ENCODE measurements at regions not wholly inside any gene's neighbourhood (a gene's known extent, or its start where the extent isn't known, plus 50 kb on each side); places are given as distances from the start of the nearest gene placed in this dataset.
"Not testable (repeated sequence)": the region's sequence is repeated elsewhere in the genome, so short reads cannot be mapped to it uniquely, and the experiment has no call there.

DNA sequence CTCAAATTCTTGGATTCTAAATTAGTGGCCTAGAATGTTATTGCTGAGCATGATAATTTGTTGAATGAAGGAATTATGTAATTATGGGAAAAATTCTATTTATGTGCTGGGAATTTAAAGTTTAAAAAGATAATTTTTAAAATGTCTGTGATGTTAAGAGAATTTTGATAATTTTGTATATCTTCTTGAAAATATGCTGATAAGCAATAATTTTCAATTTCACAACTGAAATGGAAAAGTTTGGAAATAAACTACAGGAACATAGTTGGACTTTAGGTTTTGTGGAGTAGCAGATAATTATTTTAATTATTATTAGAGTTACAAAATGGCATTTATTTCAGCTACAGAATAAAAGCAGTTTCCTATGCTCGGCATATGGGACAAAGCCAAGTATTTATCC, 268.5 kb upstream of the TPK1 start:
- no peak for DNase-seq (ENCODE audit: low read depth in 2 of 2)

DNA sequence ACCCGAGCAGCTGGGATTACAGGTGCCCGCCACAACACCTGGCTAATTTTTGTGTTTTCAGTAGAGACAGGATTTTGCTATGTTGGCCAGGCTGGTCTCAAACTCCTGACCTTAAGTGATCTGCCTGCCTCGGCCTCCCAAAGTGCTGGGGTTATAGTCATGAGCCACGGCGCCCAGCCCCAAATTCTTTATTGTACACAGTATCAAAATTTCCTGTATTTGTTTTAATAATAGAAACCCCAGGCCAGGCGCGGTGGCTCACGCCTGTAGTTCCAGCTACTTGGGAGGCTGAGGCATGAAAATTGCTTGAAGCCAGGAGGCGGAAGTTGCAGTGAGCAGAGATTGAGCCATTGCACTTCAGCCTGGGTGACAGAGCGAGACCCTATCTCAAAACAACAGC, 266.3 kb upstream of the TPK1 start:
- DNase-seq (ENCODE audit: low read depth in 2 of 2) = not testable (repeated sequence)

DNA sequence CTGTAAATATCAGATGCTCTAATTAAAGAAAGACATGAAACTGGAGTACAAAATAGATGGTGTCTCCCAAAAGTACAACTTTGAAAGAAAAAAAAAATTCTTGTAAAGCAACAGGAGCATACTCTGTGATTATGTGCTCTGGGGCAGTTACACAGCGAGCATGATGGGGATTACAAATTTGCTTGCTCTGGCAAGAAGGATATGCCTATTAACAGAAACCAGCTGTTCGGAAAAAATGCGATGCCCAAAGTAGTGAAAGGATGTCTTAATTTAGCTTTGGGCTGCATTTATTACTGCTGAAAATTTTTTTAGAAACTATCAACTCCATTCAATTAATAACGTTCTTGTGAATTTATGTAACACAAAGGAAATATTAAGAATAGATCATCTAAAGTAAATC, 256.9 kb upstream of the TPK1 start:
- no peak for DNase-seq (ENCODE audit: low read depth in 2 of 2)

DNA sequence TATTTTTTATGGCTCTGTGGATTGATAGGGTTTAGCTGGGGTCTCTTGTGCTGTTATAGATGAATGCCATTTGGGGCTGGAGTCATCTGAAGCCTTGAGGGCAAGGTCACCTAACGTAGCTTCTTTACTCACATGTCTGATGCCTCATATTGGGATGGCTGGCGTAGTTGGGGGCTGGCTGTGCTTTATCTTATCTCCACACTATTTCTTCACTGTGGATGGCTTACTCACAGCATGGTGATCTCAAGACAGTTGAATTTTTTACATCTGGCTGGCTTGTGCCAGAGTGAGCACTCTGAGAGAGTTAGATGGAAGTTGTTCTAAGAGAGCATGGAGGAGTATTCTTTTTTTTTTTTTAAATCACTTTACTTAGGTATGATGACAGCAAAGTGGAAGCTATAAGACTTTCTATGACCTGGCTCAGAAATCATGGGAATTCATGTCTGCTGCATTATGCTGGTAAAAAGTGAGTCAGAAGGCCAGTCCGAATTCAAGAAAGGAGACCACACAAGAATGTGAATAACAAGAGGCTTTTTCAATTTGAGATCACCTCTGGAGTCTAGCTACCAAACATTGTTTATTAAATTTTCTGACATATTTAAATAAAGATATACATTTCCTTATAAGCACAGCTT, 252.4 kb upstream of the TPK1 start:
- no peak for DNase-seq (ENCODE audit: low read depth in 2 of 2)

DNA sequence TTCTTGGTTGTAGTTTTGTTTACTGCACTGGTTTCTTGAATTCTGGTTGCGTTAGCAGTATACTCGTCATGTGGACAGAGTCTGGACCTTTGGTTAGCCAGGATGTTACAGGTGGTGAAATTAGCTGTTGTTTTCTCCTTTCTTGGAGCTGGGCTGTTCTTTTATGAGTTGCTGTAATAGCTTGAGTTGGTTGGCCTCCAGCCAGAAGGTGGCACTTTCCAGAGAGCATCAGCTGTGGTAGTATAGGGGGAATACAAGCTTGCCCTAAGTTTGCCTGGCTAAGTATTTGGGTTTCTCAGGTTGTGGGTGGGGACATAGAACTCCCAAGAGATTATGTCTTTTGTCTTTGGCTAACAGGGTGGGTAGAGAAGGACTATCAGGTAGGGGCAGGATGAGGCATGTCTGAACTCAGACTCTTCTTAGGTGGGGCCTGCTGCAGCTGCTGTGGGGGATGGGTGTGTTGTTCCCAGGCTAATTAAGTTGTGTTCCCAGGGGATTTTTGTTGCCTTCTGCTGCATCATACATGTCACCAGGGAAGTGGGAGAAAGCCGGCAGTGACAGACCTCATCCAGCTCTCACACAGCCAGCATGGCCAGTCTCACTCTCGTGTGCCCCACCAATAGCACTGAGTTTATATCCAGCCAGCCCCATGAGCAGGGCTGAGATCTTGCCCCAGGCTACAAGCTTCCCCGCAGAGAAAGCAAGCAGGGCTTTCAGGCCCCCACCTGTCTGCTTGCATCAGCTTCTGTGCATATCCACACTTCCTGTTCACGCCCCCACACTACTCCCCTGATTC, 246.7 kb upstream of the TPK1 start:
- no peak for DNase-seq (ENCODE audit: low read depth in 2 of 2)

DNA sequence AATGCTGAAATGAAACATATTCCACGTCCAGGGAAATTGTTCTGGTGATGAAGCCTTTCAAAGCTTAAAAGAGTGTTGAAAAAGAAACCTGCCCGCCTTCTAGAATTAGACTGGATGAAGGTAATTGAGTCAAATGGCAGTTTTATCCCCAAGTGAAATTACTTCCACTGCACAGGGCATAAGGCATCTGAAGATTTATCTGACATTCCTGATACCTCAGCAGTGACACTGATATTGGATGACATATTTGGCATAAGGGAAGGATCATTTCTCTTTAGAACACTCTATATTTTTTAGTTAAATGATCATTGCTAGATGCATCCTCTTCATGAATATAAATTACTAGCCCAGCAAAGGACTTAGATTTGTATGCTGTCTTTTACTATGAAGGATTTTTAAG, 229.6 kb upstream of the TPK1 start:
- DNase-seq (ENCODE audit: low read depth in 2 of 2) = no peak

DNA sequence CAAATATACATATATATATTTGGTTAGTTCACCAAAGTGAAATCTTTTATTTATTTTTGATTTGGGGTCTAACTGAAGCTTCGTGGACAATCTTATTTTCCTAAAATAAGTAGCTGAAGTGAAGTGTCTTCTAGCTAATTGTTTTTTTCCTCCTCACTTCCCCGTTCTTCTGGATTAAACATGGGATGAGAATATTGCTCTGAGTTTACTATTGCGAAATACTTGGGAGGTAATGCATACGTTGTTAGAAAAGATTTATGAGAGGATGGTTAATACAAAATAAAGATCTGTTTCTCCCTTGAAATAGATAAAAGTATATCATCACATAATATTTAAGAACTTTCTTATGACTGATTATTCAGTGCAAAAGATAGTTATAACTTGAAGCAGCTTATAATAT, 228.3 kb upstream of the TPK1 start:
- DNase-seq (ENCODE audit: low read depth in 2 of 2) = no peak

DNA sequence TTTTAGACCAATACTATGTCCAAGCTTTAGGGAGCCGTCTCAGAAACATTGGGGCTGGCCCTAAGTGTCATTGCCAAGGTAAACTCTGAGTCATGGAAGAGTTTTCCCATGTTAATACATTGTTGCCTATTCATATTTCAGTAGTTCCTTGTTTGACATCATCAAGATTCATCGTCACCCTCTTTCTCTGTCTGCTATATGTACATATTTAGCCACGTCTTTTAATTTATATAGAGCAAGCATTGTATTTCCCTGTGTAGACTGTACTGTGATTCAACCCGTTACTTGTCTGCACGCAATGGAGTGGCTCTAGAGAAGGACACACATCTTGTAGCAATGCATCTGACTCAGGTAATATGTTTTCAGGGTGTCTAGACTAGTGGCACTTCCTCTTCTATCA, 217.9 kb upstream of the TPK1 start:
- DNase-seq (ENCODE audit: low read depth in 2 of 2) = no peak

DNA sequence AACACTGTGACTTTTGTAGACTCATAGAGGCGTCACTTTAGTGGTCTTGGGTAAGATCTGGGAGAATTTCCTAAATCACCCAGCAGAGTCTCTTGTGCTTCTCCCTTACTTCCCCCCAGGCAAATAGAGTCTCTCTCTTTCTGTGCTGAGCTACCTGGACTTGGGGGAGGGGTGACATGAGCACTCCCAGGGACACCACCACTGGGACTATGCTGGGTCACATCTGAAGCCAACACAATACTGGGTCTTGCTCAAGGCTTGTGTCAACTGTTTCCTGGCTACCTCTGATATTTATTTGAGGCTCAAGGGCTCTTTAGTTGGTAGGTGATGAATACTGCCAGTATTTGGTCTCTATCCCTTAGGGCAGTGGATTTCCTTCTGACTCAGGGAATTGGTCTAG, 214.6 kb upstream of the TPK1 start:
- DNase-seq (ENCODE audit: low read depth in 2 of 2) = no peak

DNA sequence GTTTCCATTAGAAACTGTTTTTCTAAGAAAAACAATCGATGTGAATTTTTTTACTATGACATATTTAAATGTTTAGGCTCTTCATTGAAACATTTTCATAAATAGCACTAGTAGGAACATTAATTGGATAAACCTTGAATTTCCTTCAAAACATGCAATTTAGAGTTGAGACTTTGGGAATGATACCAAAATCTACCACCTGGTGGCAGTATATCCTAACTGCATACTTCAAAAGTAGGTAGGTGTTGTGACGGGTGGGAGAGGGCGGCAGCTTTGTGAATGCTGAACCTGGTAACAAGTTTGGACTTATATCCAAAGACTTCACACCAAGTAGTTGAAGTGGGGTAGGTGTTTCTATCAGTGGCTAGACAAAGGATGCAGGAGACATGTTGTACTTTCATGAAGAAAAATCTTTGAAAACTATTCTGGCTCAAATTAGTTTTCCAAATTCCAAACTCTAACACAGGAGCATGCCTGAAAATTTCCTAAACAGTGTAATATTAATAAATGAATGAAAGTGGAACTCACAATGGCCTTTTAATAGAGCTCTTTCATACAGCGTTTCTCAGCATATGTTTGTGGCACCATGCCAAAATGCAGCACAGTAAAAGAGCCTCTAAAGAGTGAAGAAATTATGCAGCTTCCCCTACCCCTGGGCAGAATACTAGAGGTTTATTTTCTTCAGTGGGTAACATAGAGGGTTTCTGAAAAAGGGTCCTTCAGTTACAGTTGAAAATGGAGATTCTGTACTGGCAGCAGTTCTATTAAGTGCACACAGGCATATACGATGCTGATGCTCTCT, 201.0 kb upstream of the TPK1 start:
- DNase-seq (ENCODE audit: low read depth in 2 of 2) = peak; percentile 3 to 19

DNA sequence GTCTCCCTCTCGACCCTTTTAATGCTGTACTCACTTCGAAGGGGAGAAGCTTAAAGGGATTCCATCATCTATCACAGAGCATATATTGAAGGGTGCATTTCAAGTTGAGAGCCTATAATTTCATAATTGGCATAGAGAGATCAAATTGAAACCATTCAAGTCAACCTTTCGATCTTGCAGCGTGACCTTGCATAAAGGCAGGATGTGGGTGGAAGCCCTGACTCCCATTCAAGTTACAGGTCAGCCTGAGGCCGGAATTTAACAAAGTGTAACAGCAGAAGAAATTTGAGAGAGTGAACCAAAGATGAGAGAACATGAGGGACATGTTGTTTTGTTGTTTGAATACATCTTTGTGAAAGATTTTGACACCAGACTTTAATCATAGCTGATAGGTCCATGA, 195.3 kb upstream of the TPK1 start:
- DNase-seq (ENCODE audit: low read depth in 2 of 2) = no peak

DNA sequence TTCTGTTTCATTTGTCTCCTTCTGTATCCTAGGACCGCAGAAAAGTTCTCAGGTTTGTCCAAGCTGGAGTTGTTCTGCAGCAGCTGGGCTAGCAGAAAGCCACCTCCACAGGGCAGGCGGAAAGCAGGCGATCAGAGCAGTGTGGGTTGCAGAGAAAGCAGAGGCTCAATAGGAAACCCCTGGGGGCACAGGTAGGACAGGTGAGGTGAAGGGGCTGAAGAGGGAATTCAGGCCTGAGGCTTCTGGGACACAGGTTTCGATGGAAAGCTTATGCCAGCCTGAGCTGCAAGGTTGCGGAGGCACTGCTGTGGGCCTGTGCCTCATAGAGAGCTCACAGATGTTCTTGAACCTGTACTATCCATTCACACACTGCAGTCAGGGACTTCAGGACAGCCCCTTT, 194.9 kb upstream of the TPK1 start:
- DNase-seq (ENCODE audit: low read depth in 2 of 2) = no peak

DNA sequence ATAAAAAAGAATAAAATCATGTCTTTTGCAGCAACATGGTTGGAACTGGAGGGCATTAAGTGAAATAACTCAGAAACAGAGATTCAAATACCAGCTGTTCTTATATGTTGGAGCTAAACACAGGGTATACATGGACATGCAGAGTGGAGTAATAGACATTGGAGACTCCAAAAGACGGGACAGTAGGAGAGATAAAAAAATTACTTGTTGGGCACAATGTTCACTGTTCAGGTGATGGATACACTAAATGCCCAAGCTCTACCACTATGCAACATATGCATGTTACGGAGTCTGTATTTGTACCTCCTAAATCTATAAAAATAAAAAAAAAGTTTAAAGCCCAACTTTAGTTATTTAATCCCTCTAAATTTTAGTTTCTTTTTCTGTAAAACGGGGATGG, 184.6 kb upstream of the TPK1 start:
- DNase-seq (ENCODE audit: low read depth in 2 of 2) = no peak

DNA sequence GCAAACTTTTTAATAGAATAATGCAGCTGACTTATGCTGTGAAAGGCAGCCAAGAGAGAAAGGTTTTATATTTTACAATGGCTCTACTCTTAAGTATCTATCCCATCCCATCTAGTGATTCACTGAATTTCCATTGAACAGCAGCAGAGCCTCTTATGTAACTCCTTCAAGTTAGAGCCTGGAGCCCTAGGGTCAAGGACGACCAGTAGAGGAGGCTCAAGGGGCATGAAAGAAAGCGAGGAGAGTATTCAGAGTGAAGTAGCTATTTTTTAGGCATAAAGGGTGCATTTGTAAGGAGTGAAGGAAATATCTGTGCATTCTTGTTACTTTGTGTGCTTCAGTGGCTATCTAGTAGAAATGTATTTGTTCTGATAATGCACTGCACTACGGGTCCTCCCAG, 180.2 kb upstream of the TPK1 start:
- DNase-seq (ENCODE audit: low read depth in 2 of 2) = no peak

DNA sequence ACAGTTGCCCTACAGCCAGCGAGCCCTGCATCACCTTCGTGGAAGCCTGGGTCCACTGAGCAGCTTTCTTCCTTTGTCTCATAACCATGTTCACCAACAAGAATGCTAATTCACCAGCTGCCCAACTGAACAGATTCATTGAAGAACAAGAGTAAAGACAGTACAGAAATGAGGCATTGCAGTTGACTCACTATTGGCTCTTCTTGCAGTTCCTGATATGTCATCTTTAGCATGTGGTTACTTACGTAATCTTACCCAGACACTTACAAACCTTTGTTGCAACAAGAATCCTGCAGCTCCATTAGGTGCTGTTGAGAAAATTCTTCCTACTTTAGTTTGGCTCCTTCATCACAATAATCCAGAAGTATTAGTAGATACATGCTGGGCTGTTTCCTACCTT, 174.0 kb upstream of the TPK1 start:
- DNase-seq (ENCODE audit: low read depth in 2 of 2) = no peak

DNA sequence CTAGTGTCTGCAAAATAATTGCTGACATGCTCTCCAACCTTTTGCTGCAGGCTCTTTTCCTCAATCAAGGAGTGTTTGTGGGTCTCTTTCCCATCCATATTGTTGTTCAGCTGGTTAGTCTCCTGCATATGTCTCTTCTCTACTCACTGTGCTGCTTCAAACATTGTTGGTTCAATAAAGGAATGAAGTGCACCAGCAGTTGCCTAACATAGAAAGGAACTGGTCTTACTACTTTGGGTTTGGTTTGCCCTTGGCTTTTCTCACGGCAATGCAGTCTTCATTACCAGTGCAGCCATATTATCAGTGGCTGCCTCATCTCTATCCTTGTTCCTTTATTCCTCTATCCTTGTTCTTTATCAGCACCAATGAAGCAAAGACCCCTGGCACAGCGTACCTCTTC, 169.7 kb upstream of the TPK1 start:
- no peak for DNase-seq (ENCODE audit: low read depth in 2 of 2)

DNA sequence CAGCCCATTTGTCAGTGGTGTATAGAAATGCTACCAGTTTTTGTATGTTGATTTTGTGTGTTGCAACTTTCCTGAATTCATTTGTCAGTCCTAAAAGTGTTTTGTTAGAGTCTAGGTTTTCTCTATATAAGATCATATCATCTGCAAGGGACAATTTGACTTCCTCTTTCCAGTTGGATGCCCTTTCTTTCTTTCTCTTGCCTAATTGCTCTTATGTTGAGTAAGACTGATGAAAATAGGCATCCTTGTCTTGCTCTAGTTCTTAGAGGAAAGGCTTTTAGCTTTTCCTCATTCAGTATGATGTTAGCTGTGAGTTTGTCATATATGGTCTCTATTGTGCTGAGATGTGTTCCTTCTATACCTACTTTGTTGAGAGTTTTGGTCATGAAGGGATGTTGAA, 161.7 kb upstream of the TPK1 start:
- no peak for DNase-seq (ENCODE audit: low read depth in 2 of 2)

DNA sequence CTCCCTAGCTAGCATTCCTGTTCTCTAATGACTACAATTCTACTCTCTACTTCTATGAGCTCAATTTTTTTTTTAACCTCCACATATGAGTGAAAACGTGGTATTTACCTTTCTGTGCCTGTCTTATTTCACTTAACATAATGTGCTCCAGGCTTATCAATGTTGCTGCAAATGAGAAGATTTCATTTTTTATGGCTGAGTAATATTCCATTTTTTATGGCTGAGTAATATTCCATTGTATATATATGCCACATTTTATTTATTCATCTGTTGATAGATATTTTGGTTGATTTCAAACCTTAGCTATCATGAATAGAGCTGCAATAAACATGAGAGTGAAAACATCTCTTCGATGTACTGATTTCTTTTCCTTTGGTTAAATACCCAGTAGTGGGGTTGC, 159.6 kb upstream of the TPK1 start:
- no peak for DNase-seq (ENCODE audit: low read depth in 2 of 2)

DNA sequence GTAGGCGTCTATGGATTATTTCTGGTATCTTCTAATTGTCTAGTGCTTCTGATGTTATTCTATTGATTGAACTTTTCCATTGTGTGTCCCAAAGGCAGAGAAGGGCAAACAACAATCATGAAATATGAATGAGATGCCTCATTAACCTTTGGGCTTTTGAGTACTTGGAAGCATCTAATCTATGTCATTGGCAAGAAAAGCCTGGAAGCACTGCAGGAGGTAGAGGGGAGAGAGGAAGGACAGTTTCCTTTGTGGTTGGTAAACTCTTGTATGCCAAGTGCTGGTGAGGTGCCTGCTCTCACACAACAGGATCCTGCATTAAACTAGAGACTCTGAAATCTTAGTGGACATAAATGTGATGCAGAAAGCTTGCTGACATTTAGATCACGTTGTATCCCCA, 155.2 kb upstream of the TPK1 start:
- no peak for DNase-seq (ENCODE audit: low read depth in 2 of 2)

DNA sequence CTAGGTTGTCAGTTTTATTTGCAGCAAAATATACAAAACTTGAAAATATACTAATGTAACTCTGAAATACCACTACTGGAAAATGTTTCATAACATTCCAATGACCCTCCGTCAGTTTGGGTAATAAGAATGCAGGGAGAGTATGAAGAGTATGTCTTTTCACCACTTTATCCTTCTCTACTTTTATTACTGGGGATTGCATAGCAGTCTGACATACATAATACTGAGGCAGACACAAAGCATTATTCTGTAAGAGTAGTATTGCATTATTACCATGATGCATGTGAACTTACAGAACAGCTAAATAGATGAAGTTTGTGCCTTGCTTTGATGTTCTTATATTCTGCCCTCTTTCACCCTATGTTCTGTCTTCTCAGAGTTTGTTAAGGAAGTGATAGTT, 151.8 kb upstream of the TPK1 start:
- no peak for DNase-seq (ENCODE audit: low read depth in 2 of 2)

DNA sequence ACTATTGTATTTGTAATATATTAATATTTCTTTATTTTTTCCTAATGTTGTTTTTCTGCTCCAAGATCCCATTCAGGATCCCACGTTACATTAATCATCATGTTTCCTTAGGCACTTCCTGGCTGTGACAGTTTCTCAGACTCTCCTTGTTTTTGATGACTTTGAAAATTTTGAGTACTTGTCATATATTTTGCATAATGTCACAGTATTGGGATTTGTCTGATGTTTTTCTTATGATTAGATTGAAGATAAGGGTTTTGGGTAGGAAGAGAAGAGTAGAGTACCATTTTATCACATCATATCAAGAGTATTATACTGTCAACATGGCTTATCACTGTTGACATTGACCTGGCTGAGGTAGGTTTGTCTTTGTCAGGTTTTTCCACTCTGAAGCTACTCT, 146.3 kb upstream of the TPK1 start:
- DNase-seq (ENCODE audit: low read depth in 2 of 2) = no peak

DNA sequence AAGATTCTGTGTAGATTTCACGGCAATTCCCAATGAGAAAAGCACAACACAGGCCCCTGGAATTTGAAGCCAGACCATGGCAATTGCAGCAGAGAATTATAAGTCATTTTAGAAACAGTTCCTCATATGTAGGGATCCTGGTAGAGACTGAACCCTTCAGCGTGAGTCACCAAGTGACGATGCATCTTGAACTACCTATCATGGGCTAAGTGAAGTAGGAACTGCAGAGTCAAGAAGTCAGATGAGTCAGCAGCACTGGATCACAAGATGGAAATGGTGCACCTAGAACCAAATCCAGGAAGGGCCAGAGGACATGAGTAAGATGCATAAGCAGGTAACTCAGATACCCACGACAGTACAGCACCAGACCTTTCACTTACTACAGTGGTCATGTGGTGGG, 140.0 kb upstream of the TPK1 start:
- DNase-seq (ENCODE audit: low read depth in 2 of 2) = no peak

DNA sequence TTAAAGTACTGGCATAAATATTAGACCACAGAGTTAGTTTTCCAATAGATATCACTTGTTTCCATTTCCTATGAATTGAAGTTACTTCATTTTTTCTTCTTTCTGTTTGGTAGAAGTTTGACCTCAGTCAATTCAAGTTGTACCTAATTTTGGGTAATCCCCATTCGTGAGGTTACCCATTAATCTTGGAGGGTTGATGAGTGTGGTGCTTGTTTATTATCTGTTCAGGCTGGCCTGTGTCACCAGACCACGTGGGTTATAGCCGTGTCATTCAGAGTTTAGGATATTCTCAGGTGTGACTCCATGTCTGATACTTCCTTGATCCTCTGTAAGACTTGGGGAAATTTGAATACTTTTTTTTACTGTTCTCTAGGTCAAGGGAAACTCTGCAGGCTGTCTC, 133.9 kb upstream of the TPK1 start:
- DNase-seq (ENCODE audit: low read depth in 2 of 2) = no peak

Measured in stimulated activated CD4-positive, alpha-beta T cell treated with anti-CD3 and anti-CD28 coated beads, Interleukin-1b, Interleukin-23, amount 100 ng/mL, for 4 hours (primary cell).